Epithelial cell of prostate (primary cell): ENCODE measurements at regions not wholly inside any gene's neighbourhood (a gene's known extent, or its start where the extent isn't known, plus 50 kb on each side); places are given as distances from the start of the nearest gene placed in this dataset.
A peak's percentile ranks its signal among the peaks of the same experiment; 100 is the strongest.

Source experiments
- DNase-seq: peaks from one replicate; pipeline ENCODE4 v3.0.0-alpha.2; 2011; ENCODE audit warnings: low read depth, low spot score
- H3K27ac ChIP-seq: fragments of 450-650 bp; 2 replicates; pipeline ENCODE4 v1.5.1; 2017; ENCODE audit warnings: mild to moderate bottlenecking

GRCh38 chr1:67991546-67991945 is 58.9 kb downstream of the DIRAS3 start:
- H3K27ac ChIP-seq = no peak overlapping the region
- DNase-seq = no peak

DNA sequence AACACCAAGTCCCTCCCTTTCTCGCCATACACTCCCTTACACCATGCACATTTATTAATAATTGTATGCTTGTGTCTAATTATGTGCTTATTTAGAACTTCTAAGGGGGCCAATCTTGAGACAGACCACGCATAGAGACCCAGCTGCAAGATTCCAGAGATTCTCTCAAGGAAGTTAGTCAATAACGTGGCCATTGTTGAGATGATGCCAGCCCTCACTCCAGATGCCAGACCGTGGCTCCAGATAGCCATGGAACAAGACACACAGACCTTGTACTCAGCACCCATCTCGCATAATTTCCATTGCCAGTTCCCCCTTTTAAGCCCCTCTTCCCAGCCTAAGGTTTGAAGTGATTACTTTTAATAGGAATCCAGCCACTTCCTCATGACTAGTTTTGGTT is 62.4 kb downstream of the DIRAS3 start:
- DNase-seq = no peak
- no peak overlapping the region for H3K27ac ChIP-seq

DNA sequence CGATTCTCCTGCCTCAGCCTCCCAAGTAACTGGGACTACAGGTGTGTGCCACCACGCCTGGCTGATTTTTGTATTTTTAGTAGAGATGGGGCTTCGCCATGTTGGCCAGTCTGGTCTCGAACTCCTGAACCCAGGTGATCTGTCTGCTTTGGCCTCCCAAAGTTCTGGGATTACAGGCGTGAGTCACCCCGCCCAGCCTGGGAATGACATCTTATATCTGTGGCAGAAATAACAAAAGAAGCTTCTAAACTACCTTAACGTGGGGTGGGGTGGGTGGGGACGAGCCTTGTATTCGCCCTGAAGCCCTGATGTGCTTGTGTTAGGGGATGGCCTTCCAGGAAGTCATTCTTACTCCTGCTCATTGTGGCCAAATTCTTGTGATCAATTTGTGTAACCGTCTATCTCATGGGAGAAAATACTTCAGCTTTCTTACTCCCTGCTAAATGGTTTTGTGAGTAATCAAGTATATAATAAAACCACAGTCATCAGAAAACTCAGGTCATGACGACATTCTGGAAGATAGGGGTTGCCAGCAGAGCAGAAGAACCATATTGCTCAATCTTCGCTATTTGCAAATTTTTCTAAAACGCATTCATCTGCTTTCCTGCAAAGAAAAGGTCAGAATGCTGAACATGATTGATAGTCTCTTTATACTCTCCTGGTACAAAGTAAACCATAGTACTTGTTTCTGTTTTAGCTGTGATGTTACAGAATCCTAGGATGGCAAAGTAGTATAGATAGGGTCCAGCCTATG is 63.2 kb downstream of the DIRAS3 start:
- H3K27ac ChIP-seq = no peak overlapping the region
- DNase-seq = peak; percentile 26

- no peak for DNase-seq
Observed at GRCh38 chr1:67983867-67984266, 66.6 kb downstream of the DIRAS3 start.

DNA sequence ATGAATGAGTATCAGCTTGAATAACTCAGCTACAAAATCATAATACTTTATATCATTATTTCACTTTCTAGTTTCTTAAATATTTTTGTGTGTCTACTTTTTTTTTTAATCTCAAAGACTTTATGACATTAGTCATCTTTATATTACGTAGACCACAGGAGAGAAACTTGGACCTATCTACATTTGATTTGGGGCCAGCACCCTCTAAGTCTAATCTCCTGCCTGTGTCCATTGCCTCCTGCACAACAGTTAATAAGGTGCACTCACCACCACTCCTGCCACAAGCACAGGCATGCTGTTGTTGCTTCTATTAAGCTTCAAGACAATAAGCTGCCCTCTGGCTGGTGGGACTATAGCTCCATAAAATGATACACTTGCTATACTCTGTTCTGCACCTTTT is 70.4 kb downstream of the DIRAS3 start:
- no peak for DNase-seq
- H3K27ac ChIP-seq = no peak overlapping the region

More at GRCh38 chr1:67983867-67984266, 66.6 kb downstream of the DIRAS3 start:
- no peak overlapping the region for H3K27ac ChIP-seq

DNA sequence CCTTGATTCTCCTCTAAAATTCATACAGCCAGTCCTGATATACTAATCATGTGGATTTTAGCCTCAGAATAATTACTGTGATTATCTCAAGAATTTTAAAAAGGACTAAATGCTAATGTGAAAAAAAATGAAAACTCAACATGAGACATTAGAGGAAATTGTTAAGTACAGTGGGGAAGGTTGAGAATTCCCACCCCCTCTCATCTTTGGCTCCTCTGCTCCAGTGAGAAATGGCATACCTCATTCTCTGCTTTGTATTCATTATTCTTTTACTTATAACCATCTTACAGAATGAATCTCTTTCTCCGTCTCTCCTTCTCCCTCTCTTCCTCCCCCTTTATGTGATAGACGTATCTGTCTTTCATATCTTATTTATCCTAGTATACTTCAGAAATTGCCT is 70.9 kb downstream of the DIRAS3 start:
- no peak for DNase-seq
- no peak overlapping the region for H3K27ac ChIP-seq

GRCh38 chr1:67978890-67979516 is 71.4 kb downstream of the DIRAS3 start:
- DNase-seq = peak; percentile 20

DNA sequence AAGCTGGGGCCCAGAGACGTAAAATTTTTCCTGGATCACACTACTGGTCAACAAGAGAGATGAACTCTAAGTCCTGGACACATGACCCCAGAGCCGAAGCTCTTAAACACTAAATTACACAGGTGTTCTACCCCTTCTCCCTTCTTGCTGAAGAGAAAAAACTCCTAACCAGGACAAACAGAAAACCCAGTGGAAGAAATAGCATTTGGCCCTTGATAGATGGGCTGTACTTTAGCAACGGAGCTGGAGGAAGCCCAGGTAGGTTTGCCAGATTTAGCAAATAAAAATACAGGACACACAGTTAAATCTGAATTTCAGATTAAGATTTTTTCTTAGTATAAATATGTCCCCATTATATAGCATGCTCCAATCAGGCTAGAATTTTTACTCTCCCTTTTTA is 72.7 kb downstream of the DIRAS3 start:
- no peak overlapping the region for H3K27ac ChIP-seq
- DNase-seq = no peak

More at GRCh38 chr1:67978890-67979516, 71.4 kb downstream of the DIRAS3 start:
- H3K27ac ChIP-seq = no peak overlapping the region

GRCh38 chr1:67973051-67973450 is 77.4 kb downstream of the DIRAS3 start:
- no peak for DNase-seq
- no peak overlapping the region for H3K27ac ChIP-seq

GRCh38 chr1:67970088-67970487 is 80.3 kb downstream of the DIRAS3 start:
- peak overlapping the region; percentile 45 for H3K27ac ChIP-seq
- DNase-seq = peak; percentile 75

GRCh38 chr1:67969446-67969845 is 81.0 kb downstream of the DIRAS3 start:
- peak overlapping the region; percentile 45 for H3K27ac ChIP-seq
- no peak for DNase-seq

- DNase-seq = no peak
Observed at GRCh38 chr1:67966666-67967009, 83.8 kb downstream of the DIRAS3 start.

GRCh38 chr1:67965995-67966665 is 84.3 kb downstream of the DIRAS3 start:
- no peak overlapping the region for H3K27ac ChIP-seq
- no peak for DNase-seq

More at GRCh38 chr1:67966666-67967009, 83.8 kb downstream of the DIRAS3 start:
- no peak overlapping the region for H3K27ac ChIP-seq

- no peak for DNase-seq
- H3K27ac ChIP-seq = no peak overlapping the region
Observed at GRCh38 chr1:67963263-67963662, 87.2 kb downstream of the DIRAS3 start.

- no peak overlapping the region for H3K27ac ChIP-seq
- DNase-seq = no peak
Observed at GRCh38 chr1:67960766-67961165, 89.7 kb downstream of the DIRAS3 start.

DNA sequence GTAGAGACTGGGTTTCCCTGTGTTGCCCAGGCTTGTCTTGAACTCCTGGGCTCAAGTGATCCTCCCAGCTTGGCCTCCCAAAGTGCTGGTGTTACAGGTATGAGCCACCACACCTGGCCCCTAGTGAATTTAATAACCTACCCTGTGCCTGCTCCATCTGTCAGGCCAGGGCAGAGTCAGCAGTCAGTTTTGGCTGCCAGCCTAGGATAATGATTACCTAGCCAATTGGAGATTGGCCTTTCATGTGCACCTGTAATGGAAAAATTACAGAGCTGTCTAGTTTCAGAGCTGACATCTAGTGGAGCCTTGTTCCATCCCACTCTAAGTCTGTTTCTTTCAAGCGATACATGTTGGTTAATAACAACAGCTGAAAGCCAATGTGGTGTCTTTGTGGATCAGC is 92.0 kb downstream of the DIRAS3 start:
- DNase-seq = no peak
- no peak overlapping the region for H3K27ac ChIP-seq

DNA sequence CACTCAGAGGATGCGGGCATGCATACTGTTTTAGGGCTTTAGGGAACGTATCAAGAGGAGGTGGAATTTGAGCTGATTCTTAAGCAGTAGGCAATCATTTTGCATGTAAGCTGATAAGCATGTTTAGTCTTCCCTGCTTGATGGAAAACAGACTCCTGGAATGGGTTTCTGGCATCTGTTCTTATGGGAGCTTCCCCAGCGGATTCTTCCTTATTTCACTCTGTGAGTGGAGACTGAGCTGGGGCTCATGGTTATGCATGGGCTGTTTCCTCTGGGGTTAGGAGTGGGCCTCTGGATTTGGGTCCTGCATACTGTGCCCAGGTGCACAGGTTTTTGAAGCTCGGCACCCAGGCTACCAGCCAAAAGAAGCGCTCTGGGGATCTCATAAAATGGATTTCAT is 93.4 kb downstream of the DIRAS3 start:
- DNase-seq = no peak
- H3K27ac ChIP-seq = no peak overlapping the region

DNA sequence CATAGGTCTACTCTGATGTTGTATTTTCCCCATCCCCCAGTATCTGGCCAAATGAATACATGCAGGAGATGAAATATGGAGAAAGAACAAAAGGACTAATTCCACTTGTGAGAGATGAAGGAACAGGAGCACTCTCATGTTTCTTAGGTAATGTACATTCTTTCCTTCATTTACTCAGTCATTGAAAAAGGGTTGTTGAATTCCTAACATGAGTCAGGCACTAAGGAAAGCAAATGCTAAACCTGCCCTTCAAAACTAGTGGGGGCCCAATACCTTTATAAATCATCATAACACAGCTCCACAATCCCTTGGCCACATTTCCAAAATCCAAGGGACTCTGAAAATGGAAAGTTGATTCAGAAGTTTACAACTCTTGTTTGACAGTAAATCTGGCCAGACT is 94.3 kb downstream of the DIRAS3 start:
- no peak for DNase-seq
- H3K27ac ChIP-seq = no peak overlapping the region

DNA sequence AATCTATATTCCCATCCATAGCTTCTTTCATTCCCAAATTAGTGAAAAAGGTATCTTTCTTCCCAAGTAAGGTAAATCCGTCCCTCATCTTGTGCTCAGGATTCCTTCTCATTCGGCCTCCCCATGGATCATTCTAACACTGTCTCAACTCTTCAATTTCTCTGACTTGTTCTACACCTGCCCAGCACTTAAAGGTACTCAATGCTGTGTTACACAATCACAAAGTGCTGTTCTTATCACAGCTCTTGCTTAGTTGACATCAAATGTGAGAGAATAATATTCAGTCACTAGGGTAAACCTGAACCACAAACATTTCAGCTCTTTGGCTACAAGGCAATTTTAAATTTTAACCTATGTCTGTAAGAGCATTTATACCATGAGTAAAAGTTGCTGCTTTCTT is 94.8 kb downstream of the DIRAS3 start:
- no peak for DNase-seq
- no peak overlapping the region for H3K27ac ChIP-seq

GRCh38 chr1:67953301-67953700 is 97.1 kb downstream of the DIRAS3 start:
- DNase-seq = no peak
- H3K27ac ChIP-seq = no peak overlapping the region

- no peak for DNase-seq
Observed at GRCh38 chr1:67952071-67952470, 98.4 kb downstream of the DIRAS3 start.

More at GRCh38 chr1:67952071-67952470, 98.4 kb downstream of the DIRAS3 start:
- H3K27ac ChIP-seq = no peak overlapping the region
